Right lobe of liver (tissue), 4 donors: ENCODE measurements at regions not wholly inside any gene's neighbourhood (a gene's known extent, or its start where the extent isn't known, plus 50 kb on each side); places are given as distances from the start of the nearest gene placed in this dataset.
"Not testable (repeated sequence)": the region's sequence is repeated elsewhere in the genome, so short reads cannot be mapped to it uniquely, and the experiment has no call there.

Experiments used
- CTCF ChIP-seq, 4 donors: fragments of 200-600 bp in 3 of 4; fragments of 450-650 bp in 1 of 4; IDR thresholded peaks; one replicate each; pipeline versions ENCODE4 v1.5.1 to v1.8.0; 2016 to 2022; ENCODE audit warnings: antibody characterized with exemption in 4 of 4, mild to moderate bottlenecking in 2 of 4
- POLR2A ChIP-seq: fragments of 450-650 bp; IDR thresholded peaks from one replicate; pipeline ENCODE4 v1.6.1; 2017; ENCODE audit warnings: antibody characterized with exemption, mild to moderate bottlenecking
- donor health status: DM: no; HTN: no; CAD: no.
- donor health status: DM: no; HTN: no; CAD: no.
- donor health status: DM: no; HTN: yes; CAD: no.

DNA sequence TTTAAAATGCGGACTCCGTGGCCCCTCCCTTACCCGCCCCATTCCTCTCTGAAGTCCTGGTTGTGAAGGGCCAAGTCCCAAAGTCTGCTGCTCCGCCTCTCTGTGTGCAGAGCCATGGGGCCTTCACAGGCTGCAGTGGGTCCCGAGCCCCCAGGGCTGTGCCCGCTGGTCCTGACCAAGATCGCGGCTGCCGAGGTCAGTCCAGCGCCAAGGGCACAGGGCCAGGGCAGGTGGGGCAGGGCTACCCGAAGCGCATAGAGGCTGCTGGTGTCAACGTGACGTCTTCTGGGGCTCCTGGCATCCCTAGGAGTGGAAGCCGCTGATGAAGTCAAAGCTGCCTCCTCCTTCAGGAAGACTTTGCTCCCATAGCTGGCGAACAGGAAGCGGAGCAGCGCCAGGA lies 858.8 kb downstream of the TUBA3C start:
- not testable (repeated sequence) for TF ChIP-seq CTCF (IDR thresholded peaks at IDR 0.05); POLR2A
